Subcutaneous abdominal adipose tissue (tissue), 5 donors: ENCODE measurements at regions not wholly inside any gene's neighbourhood (a gene's known extent, or its start where the extent isn't known, plus 50 kb on each side); places are given as distances from the start of the nearest gene placed in this dataset.

ENCODE experiments used
- H3K27ac ChIP-seq: one replicate; pipeline ENCODE4 v1.7.0; 2013; ENCODE audit warnings: low read depth, mild to moderate bottlenecking, inconsistent platforms, low read length, moderate library complexity
- H3K27me3 ChIP-seq, 5 donors: one replicate each; pipeline ENCODE4 v1.7.0; 2013; ENCODE audit warnings: low read length in 5 of 5, inconsistent platforms in 1 of 5; ENCODE audit not compliant: control insufficient read depth in 5 of 5, insufficient read depth in 4 of 5
- H3K36me3 ChIP-seq, 5 donors: one replicate each; pipeline ENCODE4 v1.7.0; 2013; ENCODE audit warnings: low read length in 5 of 5; ENCODE audit not compliant: control insufficient read depth in 5 of 5, insufficient read depth in 5 of 5
- H3K4me1 ChIP-seq, 5 donors: one replicate each; pipeline ENCODE4 v1.7.0; 2013; ENCODE audit warnings: low read length in 5 of 5, mild to moderate bottlenecking in 3 of 5, moderate library complexity in 1 of 5; ENCODE audit not compliant: control insufficient read depth in 5 of 5, insufficient read depth in 5 of 5
- H3K4me3 ChIP-seq, 5 donors: one replicate each; pipeline ENCODE4 v1.7.0; 2013; ENCODE audit warnings: low read length in 5 of 5, low read depth in 1 of 5
- H3K9ac ChIP-seq, 5 donors: one replicate each; pipeline ENCODE4 v1.7.0; 2013; ENCODE audit warnings: low read length in 5 of 5, mild to moderate bottlenecking in 4 of 5, moderate library complexity in 3 of 5
- H3K9me3 ChIP-seq, 5 donors: one replicate each; pipeline ENCODE4 v1.7.0; 2013; ENCODE audit warnings: low read length in 5 of 5; ENCODE audit not compliant: control insufficient read depth in 5 of 5
- donor health status: healthy.
- donor health status: healthy.
- donor health status: healthy.
- donor health status: healthy.
- donor health status: healthy.

DNA sequence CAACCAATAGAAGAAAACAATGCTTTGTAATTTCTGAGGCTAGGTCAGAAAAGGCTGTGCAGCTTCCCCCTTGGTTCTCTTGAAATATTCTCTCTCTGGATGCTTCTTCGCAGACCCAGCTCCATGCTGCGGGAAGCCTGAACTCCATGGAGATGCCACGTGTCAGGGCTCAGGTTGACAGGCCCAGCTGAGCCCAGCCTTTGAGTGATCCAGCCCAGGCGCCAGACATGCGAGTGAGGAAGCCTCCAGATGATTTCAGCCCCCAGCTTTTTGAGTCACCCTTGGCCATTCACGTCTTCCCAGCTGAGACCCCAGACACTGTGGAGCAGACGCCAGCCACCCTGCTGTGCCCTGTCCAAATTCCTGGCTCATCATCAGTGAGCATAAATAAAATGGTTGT is 378.4 kb upstream of the NRP1 start:
- Histone ChIP-seq H3K27ac (no peak overlapping the region), H3K36me3 (no peaks in the 10 kb centered on the region), H3K27me3 (peaks cover 0 to 2% (median 0%) of the 10 kb centered on the region in 5 donors), H3K9me3 (no peaks in the 10 kb centered on the region), H3K9ac (no peak overlapping the region), H3K4me3 (no peak overlapping the region), H3K4me1 (peaks cover 0 to 22% (median 3%) of the 10 kb centered on the region in 5 donors)

DNA sequence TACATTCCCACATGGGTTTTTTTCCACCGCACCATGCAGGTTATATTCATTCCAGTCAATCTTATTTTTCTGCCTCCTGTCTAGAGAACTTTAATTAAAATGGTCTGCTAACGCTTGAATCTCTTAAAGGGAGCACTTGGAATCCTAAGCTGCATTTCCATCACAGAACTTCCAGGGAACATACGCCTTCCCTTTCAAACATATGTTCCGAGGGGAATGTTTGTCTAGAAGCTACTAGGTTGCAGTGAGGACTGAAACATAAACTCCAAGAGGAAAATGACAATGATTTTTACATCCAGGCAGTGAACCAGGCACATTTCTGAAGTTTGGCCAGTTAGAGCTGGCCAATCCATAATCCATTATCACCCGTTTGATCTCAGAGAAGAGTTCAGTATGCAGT is 375.5 kb upstream of the NRP1 start:
- Histone ChIP-seq H3K9ac (no peak overlapping the region), H3K27ac (no peak overlapping the region), H3K36me3 (no peaks in the 10 kb centered on the region), H3K4me1 (peaks cover 0 to 11% (median 3%) of the 10 kb centered on the region in 5 donors), H3K9me3 (peaks cover 0 to 2% (median 0%) of the 10 kb centered on the region in 5 donors), H3K4me3 (no peak overlapping the region), H3K27me3 (peaks cover 0 to 5% (median 0%) of the 10 kb centered on the region in 5 donors)

DNA sequence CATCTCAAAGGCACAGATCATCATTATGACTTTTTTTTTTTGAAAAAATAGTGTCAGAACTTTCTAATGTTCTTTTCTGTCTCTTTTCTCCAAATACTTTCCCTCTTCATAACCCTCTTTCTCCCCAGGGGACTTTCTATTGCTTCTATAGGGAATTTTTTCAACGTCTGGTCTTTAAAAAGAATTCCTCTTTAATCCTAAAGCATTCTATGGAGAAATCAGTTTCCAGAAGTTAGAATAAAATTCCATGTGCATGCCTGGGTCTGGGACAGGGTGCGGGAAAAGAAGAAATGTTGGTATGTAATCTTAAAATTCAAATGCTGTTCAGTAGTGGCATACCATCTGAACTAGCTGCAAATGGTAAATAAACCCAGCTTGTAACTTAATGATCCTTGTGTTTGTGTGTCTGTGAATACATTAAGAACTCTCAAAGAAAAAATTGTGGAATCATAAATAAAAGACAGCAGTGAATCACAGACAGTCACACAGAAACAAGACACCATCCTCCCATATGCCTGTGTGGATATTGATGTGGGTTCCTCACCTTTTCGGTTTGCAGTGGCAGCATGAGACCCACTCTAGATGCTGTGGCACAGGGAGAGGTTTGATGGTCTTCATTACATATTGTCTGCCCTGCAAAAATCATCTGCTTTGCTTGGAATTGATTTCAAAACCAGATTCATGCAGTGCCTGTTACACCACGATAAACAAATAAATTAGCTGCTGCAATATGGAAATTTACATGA is 374.7 kb upstream of the NRP1 start:
- H3K4me1 ChIP-seq, result peaks cover 0 to 11% (median 4%) of the 10 kb centered on the region in 5 donors
- H3K27me3 ChIP-seq, result peaks cover 0 to 5% (median 0%) of the 10 kb centered on the region in 5 donors
- no peak overlapping the region for H3K4me3 ChIP-seq
- H3K9ac ChIP-seq, result no peak overlapping the region
- peaks cover 0 to 2% (median 0%) of the 10 kb centered on the region in 5 donors for H3K9me3 ChIP-seq
- H3K27ac ChIP-seq, result no peak overlapping the region
- no peaks in the 10 kb centered on the region for H3K36me3 ChIP-seq

DNA sequence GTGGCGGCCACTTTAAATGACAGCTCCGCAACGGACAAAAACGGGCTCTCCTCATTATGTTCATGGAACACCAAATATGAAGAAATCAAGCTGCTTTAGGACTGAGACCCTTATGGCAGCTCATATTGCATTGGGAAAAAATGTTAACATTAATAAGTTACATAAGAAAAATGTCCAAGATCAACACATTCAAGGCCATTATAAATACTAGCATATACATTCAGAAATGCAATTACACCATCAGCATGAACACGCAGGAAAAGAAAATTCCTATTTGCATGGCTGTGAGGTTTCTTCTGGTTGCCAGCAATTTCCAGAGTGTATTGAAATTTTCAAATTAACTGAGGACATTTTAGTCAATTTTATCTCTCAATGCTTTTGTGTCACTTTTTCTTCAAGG is 374.1 kb upstream of the NRP1 start:
- Histone ChIP-seq H3K27me3 (peaks cover 0 to 5% (median 0%) of the 10 kb centered on the region in 5 donors), H3K36me3 (no peaks in the 10 kb centered on the region), H3K4me3 (no peak overlapping the region), H3K4me1 (peaks cover 4 to 12% (median 6%) of the 10 kb centered on the region in 5 donors), H3K27ac (no peak overlapping the region), H3K9ac (no peak overlapping the region), H3K9me3 (peaks cover 0 to 2% (median 0%) of the 10 kb centered on the region in 5 donors)

DNA sequence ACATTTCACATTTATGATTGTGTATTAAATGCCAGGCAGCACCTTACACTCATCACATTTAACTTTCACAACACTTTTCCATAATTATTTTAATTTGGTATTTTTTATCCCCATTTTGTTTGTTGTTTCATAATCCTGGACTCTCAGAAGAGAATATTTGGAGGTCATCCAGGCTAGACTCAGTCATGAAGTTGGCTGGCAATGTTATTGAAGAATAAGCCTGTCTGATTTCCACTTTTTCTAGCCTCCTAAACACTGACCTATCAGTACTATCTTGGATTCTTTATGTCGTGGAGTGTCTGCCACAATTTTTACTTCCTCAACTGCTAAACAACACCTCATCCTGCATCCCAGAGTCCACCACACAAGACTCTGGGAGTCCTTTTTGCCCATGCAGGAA is 372.3 kb upstream of the NRP1 start:
- H3K27ac ChIP-seq, result peak overlapping the region; percentile 59
- peaks cover 4 to 14% (median 8%) of the 10 kb centered on the region in 5 donors for H3K4me1 ChIP-seq
- no peaks in the 10 kb centered on the region for H3K36me3 ChIP-seq
- no peak overlapping the region for H3K4me3 ChIP-seq
- no peak overlapping the region for H3K9ac ChIP-seq
- peaks cover 0 to 2% (median 0%) of the 10 kb centered on the region in 5 donors for H3K9me3 ChIP-seq
- H3K27me3 ChIP-seq, result peaks cover 0 to 3% (median 0%) of the 10 kb centered on the region in 5 donors

DNA sequence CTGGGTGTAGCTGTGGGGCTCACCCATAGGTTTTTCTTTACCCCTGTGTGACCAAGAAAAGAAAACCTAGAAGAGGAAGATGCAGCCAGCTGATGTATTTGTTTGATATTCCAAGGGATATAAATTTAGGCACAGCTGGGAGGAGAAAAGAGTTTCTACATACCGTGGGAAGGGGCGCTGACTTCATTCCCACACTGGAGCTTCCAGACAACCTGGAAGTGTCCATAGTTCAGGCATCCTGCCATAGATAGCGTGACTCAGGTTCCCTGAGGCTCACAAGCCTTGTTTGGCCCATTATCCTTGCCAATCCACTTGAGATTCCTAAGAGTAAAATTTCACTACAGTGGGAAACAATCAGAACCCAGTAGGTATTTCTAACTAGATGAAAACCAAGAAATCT is 371.7 kb upstream of the NRP1 start:
- peak overlapping the region; percentile 59 for H3K27ac ChIP-seq
- peak overlapping the region in 1 of 5 donors; percentile 28 for H3K4me3 ChIP-seq
- H3K36me3 ChIP-seq, result no peaks in the 10 kb centered on the region

DNA sequence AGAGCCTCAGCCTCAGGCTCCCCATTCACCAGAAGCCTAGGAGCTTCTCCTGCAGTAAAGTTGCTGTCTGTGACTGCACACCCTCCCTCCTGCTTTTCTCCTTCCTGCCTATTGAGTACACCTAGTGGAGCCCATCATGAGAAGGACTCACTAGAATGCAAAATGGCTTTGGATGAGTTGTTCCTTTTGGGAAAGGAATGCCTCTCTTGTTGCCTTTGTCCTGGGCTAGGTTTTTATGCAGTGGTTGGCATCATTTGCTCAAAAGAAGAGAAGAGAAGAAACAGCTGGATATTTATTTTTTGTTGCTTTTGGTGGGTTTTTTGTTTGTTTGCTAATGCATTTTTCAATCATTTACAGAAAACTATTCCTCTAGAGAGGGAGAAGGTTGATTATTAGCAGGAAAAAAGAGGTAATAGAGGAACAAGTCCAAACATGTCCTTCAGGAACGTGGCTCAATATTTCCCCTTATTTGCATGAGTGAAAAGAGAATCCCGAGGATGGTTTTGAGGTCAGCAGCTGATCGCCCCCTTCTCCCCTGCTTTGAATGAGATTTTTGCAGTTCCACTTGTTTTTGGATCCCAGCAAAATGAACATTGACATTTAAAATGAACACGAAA is 369.9 kb upstream of the NRP1 start:
- Histone ChIP-seq H3K4me1 (peaks cover 4 to 14% (median 8%) of the 10 kb centered on the region in 5 donors), H3K9ac (no peak overlapping the region), H3K36me3 (no peaks in the 10 kb centered on the region), H3K27ac (no peak overlapping the region), H3K27me3 (peaks cover 0 to 3% (median 0%) of the 10 kb centered on the region in 5 donors), H3K9me3 (peaks cover 0 to 2% (median 0%) of the 10 kb centered on the region in 5 donors), H3K4me3 (no peak overlapping the region)

More for the DNA sequence above, 371.7 kb upstream of the NRP1 start:
- peaks cover 0 to 2% (median 0%) of the 10 kb centered on the region in 5 donors for H3K9me3 ChIP-seq
- H3K9ac ChIP-seq, result peak overlapping the region in 1 of 5 donors; percentile 95
- peaks cover 4 to 14% (median 8%) of the 10 kb centered on the region in 5 donors for H3K4me1 ChIP-seq
- peaks cover 0 to 3% (median 0%) of the 10 kb centered on the region in 5 donors for H3K27me3 ChIP-seq

DNA sequence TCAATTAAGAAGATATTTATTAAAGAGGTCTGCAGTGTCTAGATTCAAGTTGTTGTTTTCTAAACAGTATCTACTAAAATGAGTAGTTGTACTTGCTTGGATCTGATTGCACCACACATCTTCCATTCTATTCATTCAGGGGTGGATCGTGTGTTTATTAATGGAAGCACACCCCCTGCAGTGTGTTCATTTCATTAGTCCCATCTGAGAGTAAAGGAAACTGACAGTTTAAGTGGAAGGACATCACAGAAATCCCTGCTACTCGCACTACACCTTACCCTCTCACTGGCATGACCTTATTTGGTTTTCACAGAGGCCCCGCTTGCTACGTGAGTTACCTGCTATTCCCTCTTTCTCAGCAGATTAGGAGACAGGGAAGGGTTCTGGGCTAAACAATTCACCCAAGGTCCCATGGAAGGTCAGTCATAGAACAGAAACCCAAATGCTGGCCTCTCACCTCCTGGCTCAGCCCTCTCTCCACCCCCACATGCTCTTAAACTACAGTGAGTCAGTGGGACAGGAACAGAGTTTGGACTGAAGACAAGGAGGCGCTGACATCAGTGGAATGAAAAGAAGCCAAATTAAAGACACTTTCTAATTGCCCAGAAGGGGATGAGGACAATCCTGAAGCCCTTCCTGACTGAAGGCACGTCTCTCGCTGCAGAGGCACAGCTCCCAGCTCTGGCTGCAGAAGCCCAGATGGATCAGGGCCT is 369.2 kb upstream of the NRP1 start:
- Histone ChIP-seq H3K9me3 (peaks cover 0 to 2% (median 0%) of the 10 kb centered on the region in 5 donors), H3K9ac (no peak overlapping the region), H3K4me3 (no peak overlapping the region), H3K36me3 (no peaks in the 10 kb centered on the region), H3K27ac (no peak overlapping the region), H3K27me3 (peaks cover 0 to 3% (median 0%) of the 10 kb centered on the region in 5 donors), H3K4me1 (peaks cover 4 to 14% (median 8%) of the 10 kb centered on the region in 5 donors)

DNA sequence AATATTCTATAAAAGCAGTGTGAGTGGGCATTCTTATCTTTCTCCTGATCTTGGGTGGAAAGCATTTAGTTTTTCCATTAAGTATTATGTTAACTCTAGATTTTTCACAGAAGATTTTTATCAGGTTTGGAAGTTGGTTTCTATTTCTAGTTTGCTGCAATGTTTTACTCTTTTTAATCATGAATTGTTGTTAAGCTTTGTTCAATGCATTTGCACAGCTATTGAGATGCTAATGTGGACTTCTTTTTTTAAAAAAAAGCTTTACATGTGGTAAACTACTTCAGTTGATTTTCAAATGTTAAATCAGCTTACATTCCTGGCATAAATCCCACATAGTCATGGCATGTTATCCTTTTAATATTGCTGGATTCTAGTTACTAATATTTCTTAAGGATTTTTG is 363.6 kb upstream of the NRP1 start:
- Histone ChIP-seq H3K27ac (no peak overlapping the region), H3K27me3 (no peaks in the 10 kb centered on the region), H3K9ac (no peak overlapping the region), H3K9me3 (peaks cover 0 to 5% (median 0%) of the 10 kb centered on the region in 5 donors), H3K4me3 (no peak overlapping the region), H3K4me1 (no peaks in the 10 kb centered on the region), H3K36me3 (no peaks in the 10 kb centered on the region)
